ENCODE measurements at regions not wholly inside any gene's neighbourhood (a gene's known extent, or its start where the extent isn't known, plus 50 kb on each side); places are given as distances from the start of the nearest gene placed in this dataset.
"Not testable (repeated sequence)": the region's sequence is repeated elsewhere in the genome, so short reads cannot be mapped to it uniquely, and the experiment has no call there.

GRCh38 chr2:109059474-109060165, 69.4 kb upstream of the SH3RF3 start:
- Mint-ChIP-seq H3K4me3 (no peak overlapping the region), H3K9me3 (no peaks in the 10 kb centered on the region), H3K4me1 (peaks cover 7% of the 10 kb centered on the region), H3K36me3 (ENCODE audit: low read depth) (no peaks in the 10 kb centered on the region), H3K27me3 (no peaks in the 10 kb centered on the region), H3K27ac (no peak overlapping the region)
- no peak for DNase-seq
- POLR2A ChIA-PET = no interaction called here
- CTCF ChIA-PET = no interaction called here

GRCh38 chr2:109058802-109059201, 69.8 kb upstream of the EDAR start:
- H3K36me3 Mint-ChIP-seq (ENCODE audit: low read depth) = no peaks in the 10 kb centered on the region
- ChIA-PET CTCF (no interaction called here), POLR2A (no interaction called here)
- no peaks in the 10 kb centered on the region for H3K27me3 Mint-ChIP-seq
- H3K4me1 Mint-ChIP-seq = peaks cover 7% of the 10 kb centered on the region
- H3K27ac Mint-ChIP-seq = no peak overlapping the region
- no peaks in the 10 kb centered on the region for H3K9me3 Mint-ChIP-seq
- DNase-seq = no peak
- H3K4me3 Mint-ChIP-seq = no peak overlapping the region

GRCh38 chr2:109058191-109058632, 69.2 kb upstream of the EDAR start:
- ChIA-PET CTCF (no interaction called here), POLR2A (no interaction called here)
- no peak overlapping the region for H3K27ac Mint-ChIP-seq
- DNase-seq = no peak
- H3K9me3 Mint-ChIP-seq = no peaks in the 10 kb centered on the region
- no peak overlapping the region for H3K4me3 Mint-ChIP-seq
- H3K36me3 Mint-ChIP-seq (ENCODE audit: low read depth) = no peaks in the 10 kb centered on the region
- peaks cover 7% of the 10 kb centered on the region for H3K4me1 Mint-ChIP-seq
- no peaks in the 10 kb centered on the region for H3K27me3 Mint-ChIP-seq

GRCh38 chr2:109057686-109058085, 68.7 kb upstream of the EDAR start:
- CTCF ChIA-PET = no interaction called here
- Mint-ChIP-seq H3K27me3 (no peaks in the 10 kb centered on the region), H3K27ac (no peak overlapping the region), H3K36me3 (ENCODE audit: low read depth) (no peaks in the 10 kb centered on the region), H3K4me3 (no peak overlapping the region), H3K9me3 (no peaks in the 10 kb centered on the region), H3K4me1 (peaks cover 7% of the 10 kb centered on the region)
- POLR2A ChIA-PET = no interaction called here
- DNase-seq = peak; percentile 19

GRCh38 chr2:109055435-109055834, 66.4 kb upstream of the EDAR start:
- Mint-ChIP-seq H3K4me3 (no peak overlapping the region), H3K27ac (no peak overlapping the region), H3K36me3 (ENCODE audit: low read depth) (no peaks in the 10 kb centered on the region), H3K9me3 (no peaks in the 10 kb centered on the region), H3K4me1 (peaks cover 7% of the 10 kb centered on the region), H3K27me3 (no peaks in the 10 kb centered on the region)
- DNase-seq = no peak
- ChIA-PET POLR2A (no interaction called here), CTCF (no interaction called here)

GRCh38 chr2:109054865-109055264, 65.8 kb upstream of the EDAR start:
- no peaks in the 10 kb centered on the region for H3K9me3 Mint-ChIP-seq
- H3K4me1 Mint-ChIP-seq = peaks cover 7% of the 10 kb centered on the region
- no peaks in the 10 kb centered on the region for H3K27me3 Mint-ChIP-seq
- ChIA-PET POLR2A (no interaction called here), CTCF (no interaction called here)
- no peaks in the 10 kb centered on the region for H3K36me3 Mint-ChIP-seq (ENCODE audit: low read depth)
- DNase-seq = no peak
- H3K4me3 Mint-ChIP-seq = no peak overlapping the region
- H3K27ac Mint-ChIP-seq = no peak overlapping the region

- H3K4me1 Mint-ChIP-seq = peaks cover 7% of the 10 kb centered on the region
- no peaks in the 10 kb centered on the region for H3K36me3 Mint-ChIP-seq (ENCODE audit: low read depth)
- CTCF ChIA-PET = no interaction called here
- no peaks in the 10 kb centered on the region for H3K9me3 Mint-ChIP-seq
- no peak overlapping the region for H3K27ac Mint-ChIP-seq
- no peak for DNase-seq
- no peak overlapping the region for H3K4me3 Mint-ChIP-seq
- POLR2A ChIA-PET = no interaction called here
- H3K27me3 Mint-ChIP-seq = no peaks in the 10 kb centered on the region
These were observed 64.7 kb upstream of the EDAR start for GRCh38 chr2:109053716-109054115.

GRCh38 chr2:109052922-109053321, 63.9 kb upstream of the EDAR start:
- Mint-ChIP-seq H3K27ac (no peak overlapping the region), H3K4me3 (no peak overlapping the region), H3K9me3 (no peaks in the 10 kb centered on the region), H3K27me3 (no peaks in the 10 kb centered on the region), H3K4me1 (peaks cover 7% of the 10 kb centered on the region), H3K36me3 (ENCODE audit: low read depth) (no peaks in the 10 kb centered on the region)
- ChIA-PET CTCF (no interaction called here), POLR2A (no interaction called here)
- DNase-seq = no peak

- Mint-ChIP-seq H3K4me1 (peaks cover 2% of the 10 kb centered on the region), H3K4me3 (no peak overlapping the region), H3K27ac (no peak overlapping the region), H3K9me3 (no peaks in the 10 kb centered on the region), H3K36me3 (ENCODE audit: low read depth) (no peaks in the 10 kb centered on the region), H3K27me3 (no peaks in the 10 kb centered on the region)
- POLR2A ChIA-PET = no interaction called here
- CTCF ChIA-PET = no interaction called here
- no peak for DNase-seq
These were observed 60.0 kb upstream of the EDAR start for GRCh38 chr2:109049022-109049421.

GRCh38 chr2:109048163-109048562, 59.1 kb upstream of the EDAR start:
- ChIA-PET CTCF (no interaction called here), POLR2A (no interaction called here)
- H3K4me3 Mint-ChIP-seq = no peak overlapping the region
- no peaks in the 10 kb centered on the region for H3K9me3 Mint-ChIP-seq
- H3K27me3 Mint-ChIP-seq = no peaks in the 10 kb centered on the region
- H3K36me3 Mint-ChIP-seq (ENCODE audit: low read depth) = no peaks in the 10 kb centered on the region
- H3K4me1 Mint-ChIP-seq = peaks cover 2% of the 10 kb centered on the region
- H3K27ac Mint-ChIP-seq = no peak overlapping the region
- DNase-seq = no peak

- H3K4me3 Mint-ChIP-seq; H3K4me1 Mint-ChIP-seq; CTCF ChIA-PET; H3K27ac Mint-ChIP-seq; POLR2A ChIA-PET; DNase-seq; H3K36me3 Mint-ChIP-seq (ENCODE audit: low read depth); H3K27me3 Mint-ChIP-seq; H3K9me3 Mint-ChIP-seq: not testable (repeated sequence)
These were observed 58.5 kb upstream of the EDAR start for GRCh38 chr2:109047569-109047968.

GRCh38 chr2:109046925-109047508, 58.0 kb upstream of the EDAR start:
- no peaks in the 10 kb centered on the region for H3K36me3 Mint-ChIP-seq (ENCODE audit: low read depth)
- POLR2A ChIA-PET = no interaction called here
- no peak overlapping the region for H3K27ac Mint-ChIP-seq
- no peaks in the 10 kb centered on the region for H3K9me3 Mint-ChIP-seq
- peaks cover 2% of the 10 kb centered on the region for H3K4me1 Mint-ChIP-seq
- H3K4me3 Mint-ChIP-seq = no peak overlapping the region
- CTCF ChIA-PET = no interaction called here
- no peak for DNase-seq
- H3K27me3 Mint-ChIP-seq = no peaks in the 10 kb centered on the region

GRCh38 chr2:109045505-109045904, 56.5 kb upstream of the EDAR start:
- ChIA-PET POLR2A (no interaction called here), CTCF (no interaction called here)
- Mint-ChIP-seq H3K4me1 (peaks cover 2% of the 10 kb centered on the region), H3K4me3 (no peak overlapping the region), H3K9me3 (no peaks in the 10 kb centered on the region), H3K27me3 (no peaks in the 10 kb centered on the region), H3K36me3 (ENCODE audit: low read depth) (no peaks in the 10 kb centered on the region), H3K27ac (no peak overlapping the region)
- no peak for DNase-seq

GRCh38 chr2:109038992-109039391, 50.0 kb upstream of the EDAR start:
- Mint-ChIP-seq H3K27ac (no peak overlapping the region), H3K36me3 (ENCODE audit: low read depth) (no peaks in the 10 kb centered on the region), H3K4me3 (no peak overlapping the region), H3K9me3 (no peaks in the 10 kb centered on the region), H3K27me3 (peaks cover 4% of the 10 kb centered on the region), H3K4me1 (no peaks in the 10 kb centered on the region)
- ChIA-PET POLR2A (no interaction called here), CTCF (no interaction called here)
- no peak for DNase-seq
